Osteoblast (primary cell): ENCODE measurements at regions not wholly inside any gene's neighbourhood (a gene's known extent, or its start where the extent isn't known, plus 50 kb on each side); places are given as distances from the start of the nearest gene placed in this dataset.

Experiments
- DNase-seq: peaks from one replicate; pipeline ENCODE4 v3.0.0; 2011; ENCODE audit warnings: low spot score, mixed read lengths; ENCODE audit not compliant: insufficient read length; ENCODE audit errors: missing footprints
- H2AFZ ChIP-seq: 2 replicates; pipeline ENCODE4 v1.6.0; 2011; ENCODE audit warnings: mild to moderate bottlenecking, low read length
- H3K27ac ChIP-seq: 2 replicates; pipeline ENCODE4 v1.5.1; 2011; ENCODE audit warnings: mild to moderate bottlenecking, low read depth, low read length, moderate library complexity
- H3K27me3 ChIP-seq: 2 replicates; pipeline ENCODE4 v1.6.0; 2012; ENCODE audit warnings: mild to moderate bottlenecking, control low read depth, inconsistent platforms, low read length, moderate library complexity; ENCODE audit not compliant: insufficient read depth
- H3K36me3 ChIP-seq: 2 replicates; pipeline ENCODE4 v1.5.1; 2011; ENCODE audit warnings: mild to moderate bottlenecking, low read length, control low read depth, moderate library complexity; ENCODE audit not compliant: insufficient read depth
- H3K4me1 ChIP-seq: 2 replicates; pipeline ENCODE4 v1.5.1; 2011; ENCODE audit warnings: mild to moderate bottlenecking, low read length, control low read depth, moderate library complexity; ENCODE audit not compliant: insufficient read depth
- H3K4me2 ChIP-seq: 2 replicates; pipeline ENCODE4 v1.6.0; 2011; ENCODE audit warnings: mild to moderate bottlenecking, low read length; ENCODE audit not compliant: insufficient read depth
- H3K4me3 ChIP-seq: fragments of 200-600 bp; sonication (generic); 3 replicates; pipeline ENCODE4 v1.5.1; 2012; ENCODE audit warnings: mild to moderate bottlenecking, low read length, inconsistent platforms; ENCODE audit not compliant: insufficient read depth
- H3K79me2 ChIP-seq: 2 replicates; pipeline ENCODE4 v1.6.0; 2012; ENCODE audit warnings: mild to moderate bottlenecking, low read length, control low read depth, inconsistent platforms; ENCODE audit not compliant: insufficient read depth
- H3K9me3 ChIP-seq: 2 replicates; pipeline ENCODE4 v1.5.1; 2011; ENCODE audit warnings: low read depth, low read length, control low read depth
- H4K20me1 ChIP-seq: 2 replicates; pipeline ENCODE4 v1.6.0; 2012; ENCODE audit warnings: mild to moderate bottlenecking, low read length, control low read depth; ENCODE audit not compliant: insufficient read depth
- TF ChIP-seq, protein P1 (sequence below): IDR thresholded peaks from 2 replicates; pipeline ENCODE4 v1.5.1; 2011; ENCODE audit warnings: mild to moderate bottlenecking, low read depth, low read length, moderate library complexity; ENCODE audit errors: extremely low read depth

DNA sequence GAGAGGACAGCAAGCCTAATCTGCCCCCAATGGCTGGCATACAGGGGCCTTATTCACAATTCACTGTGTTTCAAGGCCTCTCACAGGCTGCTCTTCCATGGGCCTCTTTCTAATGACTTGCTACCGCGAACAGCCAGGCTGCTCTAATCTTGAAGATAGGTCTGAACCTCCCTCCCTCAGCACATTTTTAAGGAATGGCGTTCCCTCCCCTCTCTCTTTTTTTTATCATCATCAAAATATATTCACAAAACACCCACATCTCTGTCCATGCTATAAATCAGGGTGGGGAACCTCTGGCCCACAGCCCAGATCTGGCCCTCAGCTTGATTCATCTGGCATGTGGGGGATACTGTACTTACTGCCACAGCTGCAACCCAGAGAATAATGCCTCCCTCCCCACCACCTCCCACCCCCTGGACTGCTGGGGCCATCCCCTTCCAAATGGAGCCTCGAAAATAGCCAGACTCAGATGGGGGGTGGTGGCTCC lies 62.5 kb downstream of the PABIR2 start:
- H3K79me2 ChIP-seq: no peaks in the 10 kb centered on the region
- TF ChIP-seq, protein P1, sequence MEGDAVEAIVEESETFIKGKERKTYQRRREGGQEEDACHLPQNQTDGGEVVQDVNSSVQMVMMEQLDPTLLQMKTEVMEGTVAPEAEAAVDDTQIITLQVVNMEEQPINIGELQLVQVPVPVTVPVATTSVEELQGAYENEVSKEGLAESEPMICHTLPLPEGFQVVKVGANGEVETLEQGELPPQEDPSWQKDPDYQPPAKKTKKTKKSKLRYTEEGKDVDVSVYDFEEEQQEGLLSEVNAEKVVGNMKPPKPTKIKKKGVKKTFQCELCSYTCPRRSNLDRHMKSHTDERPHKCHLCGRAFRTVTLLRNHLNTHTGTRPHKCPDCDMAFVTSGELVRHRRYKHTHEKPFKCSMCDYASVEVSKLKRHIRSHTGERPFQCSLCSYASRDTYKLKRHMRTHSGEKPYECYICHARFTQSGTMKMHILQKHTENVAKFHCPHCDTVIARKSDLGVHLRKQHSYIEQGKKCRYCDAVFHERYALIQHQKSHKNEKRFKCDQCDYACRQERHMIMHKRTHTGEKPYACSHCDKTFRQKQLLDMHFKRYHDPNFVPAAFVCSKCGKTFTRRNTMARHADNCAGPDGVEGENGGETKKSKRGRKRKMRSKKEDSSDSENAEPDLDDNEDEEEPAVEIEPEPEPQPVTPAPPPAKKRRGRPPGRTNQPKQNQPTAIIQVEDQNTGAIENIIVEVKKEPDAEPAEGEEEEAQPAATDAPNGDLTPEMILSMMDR: no peak
- no peaks in the 10 kb centered on the region for H3K36me3 ChIP-seq
- H3K4me2 ChIP-seq: no peak overlapping the region
- H4K20me1 ChIP-seq: no peaks in the 10 kb centered on the region
- peaks cover 20% of the 10 kb centered on the region for H3K4me1 ChIP-seq
- H2AFZ ChIP-seq: no peak overlapping the region
- H3K9me3 ChIP-seq: no peaks in the 10 kb centered on the region
- no peak overlapping the region for H3K4me3 ChIP-seq
- no peak overlapping the region for H3K27ac ChIP-seq
- peaks cover 3% of the 10 kb centered on the region for H3K27me3 ChIP-seq
- DNase-seq: peak; percentile 70

DNA sequence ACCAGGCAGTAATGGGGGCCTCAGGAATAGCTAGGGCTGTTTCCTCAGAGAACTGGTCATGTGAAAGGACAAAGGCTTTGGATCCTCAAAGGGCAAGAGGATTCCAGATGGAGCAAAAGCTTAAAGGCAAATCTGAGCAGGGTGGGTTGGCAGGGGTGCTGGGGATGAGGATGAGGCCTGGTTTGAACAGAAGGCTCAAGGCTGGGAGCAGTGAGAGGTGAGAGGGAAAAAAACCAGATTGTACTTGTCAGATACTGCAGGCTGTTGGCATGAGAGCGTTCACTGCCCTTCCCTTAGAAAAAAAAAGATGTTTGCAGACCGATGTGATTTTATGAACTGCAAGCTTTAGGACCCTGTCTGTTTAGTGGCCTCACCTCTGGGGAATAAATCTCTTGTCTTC lies 63.4 kb downstream of the PABIR2 start:
- H3K4me3 ChIP-seq: no peak overlapping the region
- H3K9me3 ChIP-seq: no peaks in the 10 kb centered on the region
- DNase-seq: no peak
- no peak overlapping the region for H3K27ac ChIP-seq
- peaks cover 20% of the 10 kb centered on the region for H3K4me1 ChIP-seq
- no peaks in the 10 kb centered on the region for H3K36me3 ChIP-seq
- TF ChIP-seq, protein P1: no peak
- no peaks in the 10 kb centered on the region for H4K20me1 ChIP-seq
- no peak overlapping the region for H2AFZ ChIP-seq
- peaks cover 3% of the 10 kb centered on the region for H3K27me3 ChIP-seq
- H3K4me2 ChIP-seq: no peak overlapping the region
- H3K79me2 ChIP-seq: no peaks in the 10 kb centered on the region

DNA sequence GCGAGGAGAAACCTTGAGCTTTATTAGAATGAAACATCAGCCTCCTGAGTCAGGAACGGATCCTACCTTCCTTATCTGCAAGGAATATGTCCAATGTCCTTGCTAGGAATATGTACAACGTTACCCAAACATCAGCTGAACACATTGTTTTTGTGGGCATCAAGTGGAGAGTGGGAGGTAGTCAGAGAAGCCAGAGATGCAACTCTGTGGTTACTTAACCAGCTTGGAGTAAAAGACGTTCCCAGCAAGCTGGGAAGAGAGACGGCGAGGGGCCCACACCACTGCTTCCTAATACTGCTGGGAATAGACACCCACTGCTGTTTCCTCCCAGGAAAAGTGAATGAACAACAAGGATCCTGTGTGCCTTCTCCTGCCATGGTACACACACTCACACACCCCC lies 64.3 kb downstream of the PABIR2 start:
- peaks cover 18% of the 10 kb centered on the region for H3K4me1 ChIP-seq
- no peak overlapping the region for H3K27ac ChIP-seq
- H3K9me3 ChIP-seq: no peaks in the 10 kb centered on the region
- no peaks in the 10 kb centered on the region for H3K27me3 ChIP-seq
- H3K79me2 ChIP-seq: no peaks in the 10 kb centered on the region
- TF ChIP-seq, protein P1: no peak
- DNase-seq: no peak
- H3K36me3 ChIP-seq: no peaks in the 10 kb centered on the region
- H3K4me3 ChIP-seq: no peak overlapping the region
- no peaks in the 10 kb centered on the region for H4K20me1 ChIP-seq
- H2AFZ ChIP-seq: peak overlapping the region; percentile 24
- H3K4me2 ChIP-seq: no peak overlapping the region

DNA sequence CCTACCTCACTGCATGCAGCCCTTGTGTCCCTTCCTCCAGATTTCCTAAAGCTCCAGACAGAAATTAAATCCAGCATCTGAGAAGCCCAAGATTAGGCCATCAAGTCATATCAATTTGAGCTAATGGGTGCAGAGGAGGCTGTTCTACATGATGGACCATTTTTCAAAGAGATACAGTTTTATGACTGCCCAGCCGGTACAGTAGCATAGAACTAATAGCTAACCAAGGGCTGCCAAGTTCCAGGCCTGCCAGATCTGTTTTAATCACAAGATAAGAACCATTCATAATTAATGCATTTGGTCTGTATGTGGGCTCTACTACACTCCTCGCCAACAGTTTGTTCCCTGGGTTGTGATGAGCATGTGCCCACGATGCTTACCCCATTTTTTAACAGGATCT lies 64.9 kb downstream of the PABIR2 start:
- no peak overlapping the region for H3K4me2 ChIP-seq
- no peak overlapping the region for H3K27ac ChIP-seq
- H3K36me3 ChIP-seq: no peaks in the 10 kb centered on the region

More for the DNA sequence above, 64.9 kb downstream of the PABIR2 start:
- H3K27me3 ChIP-seq: no peaks in the 10 kb centered on the region
- DNase-seq: no peak
- H3K4me1 ChIP-seq: peaks cover 17% of the 10 kb centered on the region
- H3K79me2 ChIP-seq: no peaks in the 10 kb centered on the region
- no peaks in the 10 kb centered on the region for H4K20me1 ChIP-seq
- TF ChIP-seq, protein P1: no peak
- no peak overlapping the region for H2AFZ ChIP-seq
- H3K9me3 ChIP-seq: no peaks in the 10 kb centered on the region
- H3K4me3 ChIP-seq: no peak overlapping the region
